GM12874 (cell line): ENCODE measurements at regions not wholly inside any gene's neighbourhood (a gene's known extent, or its start where the extent isn't known, plus 50 kb on each side); places are given as distances from the start of the nearest gene placed in this dataset.

ENCODE experiments used
- CTCF ChIP-seq: IDR thresholded peaks from 2 replicates; pipeline ENCODE4 v1.5.1; 2011; ENCODE audit warnings: low read depth, mild to moderate bottlenecking, control low read depth, low read length, moderate library complexity; ENCODE audit not compliant: insufficient read depth

GRCh38 chr9:73095425-73095824, 56.2 kb upstream of the ANXA1 start:
- no peak for TF ChIP-seq CTCF

- no peak for TF ChIP-seq CTCF
Observed at GRCh38 chr9:73093740-73094379, 57.8 kb upstream of the ANXA1 start.

GRCh38 chr9:73093016-73093739, 58.5 kb upstream of the ANXA1 start:
- no peak for TF ChIP-seq CTCF

GRCh38 chr9:73091909-73092308, 59.8 kb upstream of the ANXA1 start:
- TF ChIP-seq CTCF: no peak

- TF ChIP-seq CTCF: no peak
Observed at GRCh38 chr9:73090214-73090613, 61.5 kb upstream of the ANXA1 start.

GRCh38 chr9:73089304-73089985, 62.2 kb upstream of the ANXA1 start:
- TF ChIP-seq CTCF: no peak

GRCh38 chr9:73083519-73083918, 68.1 kb upstream of the ANXA1 start:
- TF ChIP-seq CTCF: no peak
